GM19023 (cell line): ENCODE measurements at regions not wholly inside any gene's neighbourhood (a gene's known extent, or its start where the extent isn't known, plus 50 kb on each side); places are given as distances from the start of the nearest gene placed in this dataset.
"Not testable (repeated sequence)": the region's sequence is repeated elsewhere in the genome, so short reads cannot be mapped to it uniquely, and the experiment has no call there.

Experiments
- ATAC-seq: cut with Tn5 transposase; IDR thresholded peaks from one replicate; pipeline ENCODE4 v1.9.1; 2021; ENCODE audit warnings: mild to moderate bottlenecking, moderate library complexity; ENCODE audit not compliant: unreplicated experiment

DNA sequence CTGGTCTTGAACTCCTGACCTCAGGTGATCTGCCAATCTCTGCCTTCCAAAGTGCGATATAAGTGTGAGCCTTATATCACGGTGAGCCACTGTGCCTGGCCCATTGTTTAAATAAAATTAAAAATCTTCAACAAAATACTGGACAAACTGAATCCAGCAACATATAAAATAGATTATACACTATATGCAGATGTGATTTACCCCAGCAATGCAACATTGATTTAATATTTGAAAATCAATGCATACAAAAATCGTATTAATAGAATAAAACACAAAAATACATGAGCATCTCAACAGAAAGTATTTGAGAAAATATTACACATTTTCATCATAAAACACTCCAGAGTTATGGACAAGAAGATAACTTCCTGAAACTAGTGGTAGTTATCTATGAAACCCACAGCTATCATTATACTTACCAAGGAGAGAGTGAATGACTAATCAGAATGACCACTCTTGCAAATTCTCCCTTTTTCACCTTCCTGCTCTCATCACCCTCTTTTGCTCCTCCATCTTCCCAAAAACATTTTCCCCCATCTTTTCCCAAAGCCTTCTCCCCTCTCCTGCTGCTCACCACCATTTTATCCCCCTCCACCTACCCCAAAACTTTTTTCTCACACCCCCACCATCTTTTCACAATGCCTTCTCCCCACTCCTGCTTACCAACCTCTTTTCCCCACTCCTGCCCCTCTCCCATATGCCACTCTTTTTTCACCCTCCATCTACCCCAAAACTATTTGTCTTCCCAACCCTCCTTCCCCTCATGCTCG lies 122.1 kb upstream of the VPREB1 start:
- ATAC-seq: no peak

DNA sequence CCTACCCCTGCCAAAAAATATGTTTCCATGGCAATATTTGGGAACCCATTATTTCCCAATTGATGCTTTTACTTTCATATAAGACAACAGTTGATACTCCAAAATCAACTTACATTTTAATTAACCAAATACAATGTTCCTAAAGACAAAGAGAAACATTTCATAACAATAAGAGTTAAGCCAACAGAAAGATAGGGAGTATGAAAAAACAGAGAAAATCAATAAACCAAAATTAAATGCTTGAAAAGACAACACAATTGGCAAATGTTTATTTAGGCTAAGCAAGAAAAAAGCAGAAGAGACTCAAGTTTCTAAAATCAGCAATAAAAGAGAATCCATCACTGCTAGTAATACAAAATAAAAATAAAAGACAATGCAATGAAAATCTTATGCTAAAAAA lies 123.1 kb upstream of the VPREB1 start:
- ATAC-seq: no peak

DNA sequence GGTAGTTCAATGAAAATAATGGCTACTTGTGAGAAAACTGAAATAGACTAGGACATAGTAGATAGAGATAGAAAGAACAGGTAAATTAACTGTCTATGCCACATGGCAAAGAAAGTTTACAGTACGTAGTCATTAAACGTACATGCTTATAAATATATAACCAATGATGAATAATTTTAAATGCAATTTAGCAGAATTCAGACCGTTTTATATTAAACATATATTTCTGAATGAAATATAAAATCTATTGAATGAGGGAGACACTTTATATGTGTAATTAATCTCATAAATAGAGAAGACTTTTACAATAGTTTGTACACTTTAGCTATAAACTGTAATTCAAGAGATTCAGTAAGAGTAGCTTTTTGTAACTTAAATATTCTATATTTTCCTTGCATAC lies 124.4 kb upstream of the VPREB1 start:
- ATAC-seq: no peak

DNA sequence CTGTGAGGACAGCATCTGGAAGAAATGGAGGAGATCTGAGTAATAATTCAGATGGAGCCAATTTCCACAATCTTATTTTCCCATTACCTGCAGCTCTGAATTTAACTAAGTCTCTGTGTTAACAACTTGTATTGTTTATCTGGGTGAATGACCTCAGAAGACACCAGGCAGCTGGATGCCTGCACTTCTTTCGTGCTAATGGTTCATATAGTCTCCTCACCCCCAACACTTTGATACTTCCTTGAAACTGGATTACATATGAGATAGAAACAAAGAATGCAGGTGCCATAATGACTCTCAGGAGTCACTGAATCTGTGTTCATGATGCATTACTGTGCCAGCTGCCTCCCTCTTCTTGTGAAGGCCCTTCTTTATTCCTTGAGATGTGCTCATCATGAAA lies 125.6 kb upstream of the VPREB1 start:
- no peak for ATAC-seq

DNA sequence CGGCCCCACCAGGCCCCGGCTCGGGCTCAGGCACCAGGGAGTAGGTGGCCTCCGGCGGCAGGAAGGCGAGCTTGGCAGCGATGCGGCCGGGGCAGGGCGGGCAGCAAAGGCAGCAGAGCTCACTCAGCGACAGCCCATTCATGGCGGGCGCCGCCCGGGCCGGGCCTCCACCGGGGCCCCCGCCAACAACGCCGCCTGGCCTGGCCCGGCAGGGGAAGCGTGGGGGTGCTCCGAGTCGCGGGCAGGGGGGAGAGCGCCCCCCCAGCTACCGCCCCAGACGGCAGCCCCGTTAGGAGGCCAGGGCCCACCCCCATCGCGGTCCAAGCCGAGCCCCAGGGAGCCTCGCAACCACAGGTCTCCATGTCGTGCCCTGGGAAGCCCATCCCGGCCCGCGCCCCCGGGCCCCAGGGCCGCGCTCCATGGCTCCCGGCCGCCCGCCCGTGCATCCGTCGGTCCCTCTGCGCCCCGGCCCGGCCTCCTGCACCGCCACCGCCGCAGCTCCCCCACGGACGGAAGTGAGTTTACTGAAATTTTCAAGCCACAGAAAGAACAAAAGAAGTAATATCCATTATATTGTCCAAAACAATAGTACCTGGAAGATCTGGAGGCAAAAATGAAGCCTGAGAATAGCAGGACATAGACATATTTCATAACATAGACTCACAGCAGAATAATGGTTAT lies 126.6 kb upstream of the VPREB1 start:
- not testable (repeated sequence) for ATAC-seq

DNA sequence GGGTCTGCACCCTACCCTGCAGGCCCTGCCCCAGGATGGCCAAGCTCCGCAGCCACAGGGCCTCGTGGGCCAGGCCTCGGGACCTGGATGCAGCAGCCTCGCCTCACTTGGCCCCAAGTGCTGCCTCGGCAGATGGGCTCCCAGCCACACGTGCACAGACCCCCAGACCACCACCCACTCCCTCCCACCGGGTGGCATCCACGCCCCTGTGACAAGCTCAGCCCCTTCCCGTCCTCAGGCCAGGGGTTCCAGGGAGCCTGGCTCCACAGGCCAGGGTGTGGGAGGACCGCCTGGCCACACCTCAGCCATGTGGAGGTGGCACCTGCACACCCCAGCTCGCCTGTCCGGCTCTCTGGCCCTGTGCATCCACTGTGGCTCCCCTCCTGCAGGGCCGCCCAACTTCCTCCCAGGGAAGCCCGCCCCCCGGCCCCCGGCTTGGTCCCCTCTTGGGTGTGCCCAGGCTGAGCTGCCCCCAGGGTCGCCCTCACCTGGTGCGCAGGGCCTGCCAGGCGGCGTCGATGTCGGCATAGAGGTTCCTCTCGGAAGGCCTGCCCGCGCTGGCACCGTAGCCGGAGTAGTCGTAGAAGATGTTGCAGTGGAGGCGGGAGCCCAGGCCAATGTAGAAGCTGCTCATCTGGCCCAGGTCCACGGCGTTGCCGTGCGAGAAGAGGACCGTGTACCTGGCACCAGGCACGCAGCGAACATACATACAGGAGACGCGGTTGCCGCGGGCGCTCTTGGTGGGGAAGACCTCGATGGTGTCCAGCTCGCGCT lies 127.4 kb upstream of the VPREB1 start:
- not testable (repeated sequence) for ATAC-seq

DNA sequence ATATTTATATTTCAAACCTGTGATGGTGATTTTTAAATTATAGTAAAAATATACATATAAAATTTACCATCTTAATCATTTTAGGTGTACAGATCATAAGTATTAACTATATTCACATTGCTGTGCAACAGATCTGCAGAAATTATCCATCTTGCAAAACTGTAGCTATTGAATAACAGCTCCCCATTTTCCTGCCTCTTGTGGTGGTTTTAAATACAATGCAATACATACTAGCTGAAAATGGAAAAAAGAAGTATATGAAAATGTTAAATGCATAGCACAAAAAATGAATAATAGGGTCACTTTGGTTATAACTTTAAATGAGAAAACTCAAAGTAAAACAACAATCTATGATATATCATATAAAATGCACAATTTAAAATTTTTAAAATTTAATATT lies 130.9 kb upstream of the VPREB1 start:
- no peak for ATAC-seq

DNA sequence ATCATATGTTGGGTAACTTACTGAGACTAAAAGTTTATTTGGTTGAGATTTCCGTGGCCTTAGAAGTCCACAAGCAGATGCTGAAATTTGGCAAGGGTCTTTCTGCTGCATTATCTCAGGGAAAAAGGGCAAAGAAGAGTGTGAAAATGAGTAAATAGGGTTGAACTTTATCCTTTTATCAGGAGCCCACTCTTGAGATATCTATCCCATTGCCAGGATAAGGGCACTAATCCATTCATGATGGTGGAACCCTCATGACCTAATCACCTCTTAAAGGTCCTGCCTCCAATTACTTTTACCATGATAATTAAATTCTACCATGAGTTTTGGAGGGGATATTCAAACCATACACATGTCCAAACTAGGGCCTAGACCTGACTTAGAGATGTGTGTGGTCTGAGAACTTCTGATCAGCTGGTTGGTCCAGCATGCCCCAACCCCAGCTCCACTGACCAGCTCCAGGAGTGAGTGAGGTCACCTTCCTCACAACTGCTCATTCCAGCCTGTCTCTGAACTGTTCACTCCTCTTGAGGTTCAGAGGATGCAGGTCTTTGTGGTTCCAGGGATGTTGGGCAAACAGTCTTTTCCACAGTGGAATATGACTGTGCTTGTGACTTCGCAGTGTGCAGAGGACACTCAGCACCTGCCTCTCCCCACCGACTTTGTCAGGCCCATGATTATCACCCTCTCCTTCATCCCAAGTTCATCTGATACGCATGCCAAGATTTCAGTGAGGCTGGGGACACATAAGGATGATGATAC lies 130.1 kb upstream of the TOP3B start:
- no peak for ATAC-seq

DNA sequence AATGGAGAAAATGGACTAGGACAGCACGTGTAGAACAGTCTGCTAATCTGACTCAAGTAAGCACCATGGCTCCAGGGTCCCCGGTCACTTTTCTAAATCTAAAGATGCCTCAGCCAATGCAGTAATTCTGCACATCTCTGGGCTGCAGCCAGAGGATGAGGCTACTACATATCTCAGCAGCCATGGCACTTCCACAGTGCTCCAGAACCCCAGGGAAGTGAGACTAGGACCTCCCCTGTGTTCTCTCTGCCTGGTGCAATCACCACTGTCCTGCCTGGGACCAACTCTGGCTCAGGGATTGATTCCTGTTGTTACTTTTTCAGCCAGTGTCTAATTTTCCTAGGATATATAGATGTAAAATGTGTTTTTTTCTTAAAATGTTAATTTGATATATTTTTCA lies 129.4 kb upstream of the TOP3B start:
- ATAC-seq: no peak

DNA sequence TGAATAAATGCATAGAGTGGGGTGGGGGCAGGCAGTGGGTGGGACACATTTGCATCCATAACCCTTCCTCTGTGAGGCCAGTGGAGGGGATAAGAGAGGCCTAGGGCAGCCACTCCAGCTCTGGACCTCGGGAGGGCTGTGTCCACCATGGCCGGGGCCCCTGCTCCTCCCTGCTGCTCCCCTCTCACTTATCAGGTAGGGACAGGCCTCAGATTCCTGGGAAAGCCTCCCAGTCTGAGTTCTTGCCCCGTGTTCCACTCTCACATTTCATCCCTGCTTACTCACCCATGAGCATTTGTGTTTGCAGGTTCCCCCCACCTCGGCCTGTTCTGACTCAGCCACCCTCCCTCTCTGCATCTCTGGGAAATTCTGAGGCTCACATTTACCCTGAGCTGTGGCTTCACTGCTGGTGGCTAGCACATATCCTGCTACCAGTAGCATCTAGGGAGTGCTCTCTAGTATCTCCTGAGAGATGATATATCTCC lies 128.7 kb upstream of the TOP3B start:
- peak; percentile 61 for ATAC-seq

DNA sequence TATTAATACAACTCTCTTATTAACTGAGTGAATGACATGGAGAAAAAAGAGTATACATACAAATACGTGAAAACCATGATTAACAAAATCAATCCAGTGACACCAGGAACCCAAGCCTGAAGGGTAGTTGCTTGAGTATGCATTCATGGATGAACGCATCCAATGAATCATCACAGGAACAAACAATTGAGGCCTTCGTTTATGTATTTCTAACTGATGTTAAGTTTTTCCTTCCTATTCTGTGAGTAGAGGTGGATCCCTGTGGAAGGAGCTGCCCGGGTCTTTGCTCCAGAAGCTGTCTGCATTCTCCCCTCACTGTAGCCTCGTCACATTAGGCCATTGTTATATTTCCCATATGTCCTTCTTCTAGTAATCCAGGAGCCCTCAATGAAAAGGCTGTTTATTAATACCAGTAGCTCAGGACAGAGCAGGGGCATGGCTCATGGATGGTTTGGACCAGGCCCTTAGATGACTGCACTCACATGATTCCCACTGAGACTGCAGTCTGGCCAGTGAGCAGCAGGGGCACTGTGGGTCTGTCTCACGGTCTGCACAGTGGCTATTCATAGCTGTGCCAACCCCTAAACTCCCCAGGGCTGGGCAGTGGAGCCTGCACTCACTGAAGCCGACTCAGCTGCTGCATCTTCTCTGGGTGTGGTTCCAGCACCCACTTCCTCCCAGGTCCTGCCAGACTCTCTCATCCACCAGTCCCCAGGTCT lies 128.1 kb upstream of the TOP3B start:
- ATAC-seq: peak; percentile 90

DNA sequence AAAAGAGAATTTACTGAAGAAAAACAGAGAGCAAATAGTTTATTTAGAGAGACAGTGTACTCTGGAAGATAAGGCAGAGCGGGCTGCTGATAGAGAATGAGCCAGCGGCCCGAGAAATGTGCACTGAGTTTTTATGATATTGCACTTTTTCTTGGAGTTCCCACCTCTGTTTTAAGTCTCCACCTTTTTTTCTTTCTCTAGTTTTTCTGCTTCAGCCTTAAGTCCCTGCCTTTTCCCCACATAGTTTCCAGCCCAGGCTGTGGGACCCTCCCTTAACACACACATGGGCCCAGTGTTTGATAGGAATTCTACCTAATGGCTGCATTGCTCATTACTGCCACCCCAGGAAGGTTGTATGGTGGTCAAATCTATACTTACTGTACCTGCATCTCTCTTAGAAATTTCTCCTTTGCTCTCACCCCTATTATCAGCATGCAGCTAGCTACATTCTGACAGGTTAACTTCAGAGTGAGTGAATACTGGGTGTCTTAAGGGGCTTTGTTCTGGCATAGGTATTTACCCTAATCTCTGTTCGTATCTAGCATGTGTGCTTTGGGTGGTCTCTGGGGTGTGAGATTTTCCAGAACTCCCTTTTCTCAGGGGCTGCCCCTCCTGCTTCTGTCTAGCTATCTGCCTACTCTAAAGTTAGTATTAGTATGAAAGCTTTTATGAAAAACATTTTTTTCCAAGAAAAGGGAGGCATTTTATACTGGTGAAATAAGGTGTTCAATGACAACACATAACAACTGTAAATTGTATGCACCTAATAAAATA lies 127.3 kb upstream of the TOP3B start:
- ATAC-seq: no peak

DNA sequence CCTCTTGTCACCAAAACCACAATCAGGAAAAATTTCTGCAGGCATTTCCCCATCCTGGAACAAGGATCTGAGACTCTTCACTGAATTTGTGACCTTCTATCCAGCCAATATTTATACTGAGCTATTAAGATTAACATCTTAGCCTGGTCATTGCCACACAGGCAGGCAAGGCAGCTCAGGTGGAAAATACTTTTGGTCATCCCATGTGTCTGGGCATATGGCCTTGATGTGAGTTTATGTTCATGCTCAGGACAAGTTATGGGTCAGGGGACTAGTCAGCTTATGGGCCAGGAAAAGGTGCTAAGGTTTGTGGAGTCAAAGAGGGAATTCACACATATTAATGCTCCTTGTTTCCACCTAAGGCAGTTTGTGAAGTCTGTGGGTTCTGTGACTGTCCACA lies 124.3 kb upstream of the TOP3B start:
- ATAC-seq: no peak

DNA sequence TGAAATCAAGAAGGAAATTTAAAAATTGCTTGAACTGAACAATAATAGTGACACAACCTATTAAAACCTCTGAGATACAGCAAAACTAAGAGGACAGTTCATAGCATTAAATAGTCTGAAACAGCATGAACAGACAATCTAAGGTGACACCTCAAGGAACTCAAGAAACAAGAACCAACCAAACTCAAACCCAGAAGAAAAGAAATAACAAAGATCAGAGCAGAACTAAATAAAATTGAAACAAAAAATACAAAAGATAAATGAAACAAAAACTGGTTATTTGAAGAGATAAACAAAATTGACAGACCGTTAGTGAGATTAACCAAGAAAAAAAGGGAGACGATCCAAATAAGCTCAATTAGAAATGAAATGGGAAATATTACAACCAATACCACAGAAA lies 122.8 kb upstream of the TOP3B start:
- no peak for ATAC-seq

DNA sequence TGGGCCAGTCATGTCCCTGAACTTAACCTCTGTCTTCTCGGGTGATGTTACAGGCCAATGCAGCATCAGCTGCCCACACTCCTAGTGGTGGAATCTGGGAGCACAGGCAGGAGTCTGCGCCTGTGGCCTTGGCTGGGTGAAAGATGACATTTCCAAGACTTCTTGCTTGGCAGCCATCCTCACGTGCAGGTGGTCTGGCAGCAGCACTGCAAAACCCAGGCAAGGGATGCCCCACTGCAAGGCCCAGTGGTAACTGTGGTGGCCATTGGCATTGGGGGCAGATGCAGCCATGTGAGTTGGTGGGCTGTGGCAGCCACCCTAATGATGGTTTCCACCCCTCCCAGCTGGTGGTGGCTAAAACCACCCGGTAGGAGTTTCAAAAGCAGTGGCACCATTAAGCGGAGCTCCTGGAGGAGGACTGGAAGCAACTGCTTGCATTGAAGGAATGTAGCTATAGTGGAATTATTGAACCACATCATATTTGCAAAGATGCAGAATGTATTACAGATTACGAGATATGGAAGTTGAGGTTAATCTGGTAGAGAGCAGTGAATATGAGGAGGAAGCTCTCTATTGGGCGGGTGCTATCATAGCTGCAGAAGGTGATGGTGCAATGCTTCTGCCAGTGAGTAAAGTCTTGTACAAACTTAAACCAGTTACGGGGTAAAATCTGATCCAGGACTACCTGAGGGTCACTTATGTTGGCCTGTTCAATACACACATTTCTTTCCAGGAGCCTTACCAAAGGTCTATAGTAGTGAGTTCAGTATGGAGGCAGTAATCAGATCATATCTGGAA lies 120.7 kb upstream of the TOP3B start:
- no peak for ATAC-seq

DNA sequence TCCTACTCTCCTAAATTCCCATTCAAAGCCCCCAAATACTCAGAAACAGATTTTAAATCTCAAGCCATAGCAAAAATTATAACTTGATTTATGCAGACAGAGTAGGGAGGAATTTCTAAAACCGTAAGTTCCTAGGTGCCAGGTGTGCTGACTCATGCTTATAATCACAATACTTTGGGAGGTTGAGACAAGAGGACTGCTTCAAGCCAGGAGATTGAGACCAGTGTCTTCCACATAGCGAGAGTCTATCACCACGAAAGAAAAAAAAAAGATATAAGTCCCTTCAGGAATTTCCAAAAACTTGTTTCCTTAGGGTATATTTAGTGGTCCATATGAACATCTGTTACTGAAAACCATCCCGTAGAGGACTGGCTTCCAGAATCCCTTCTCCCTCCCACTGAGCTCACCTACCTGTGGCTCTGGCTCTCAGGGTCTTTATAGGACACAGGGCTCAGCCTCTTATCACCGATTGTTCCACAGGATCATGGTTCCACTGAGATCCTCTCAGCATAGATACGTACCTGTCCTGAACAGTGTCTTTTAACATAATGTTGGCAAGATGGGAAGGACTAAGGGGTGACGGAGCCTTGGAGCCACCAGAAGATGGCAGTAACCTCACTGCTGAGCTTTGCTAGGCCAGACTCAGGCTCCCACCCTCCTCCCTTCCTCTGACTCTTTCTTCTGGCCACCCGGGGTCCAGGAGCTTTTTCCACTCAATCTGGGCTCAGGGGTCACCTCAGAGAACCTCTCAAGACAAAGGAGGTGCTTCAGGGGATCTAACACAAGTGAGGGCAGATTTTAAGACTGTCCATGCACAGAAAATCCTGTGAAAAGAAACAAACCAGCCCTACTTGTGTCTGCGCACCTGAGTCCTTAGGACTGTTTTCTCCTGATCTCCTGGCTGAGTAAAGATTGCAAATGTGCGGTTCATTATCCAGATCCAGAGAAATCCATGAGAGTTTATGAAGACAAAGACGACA lies 117.5 kb upstream of the TOP3B start:
- ATAC-seq: no peak

DNA sequence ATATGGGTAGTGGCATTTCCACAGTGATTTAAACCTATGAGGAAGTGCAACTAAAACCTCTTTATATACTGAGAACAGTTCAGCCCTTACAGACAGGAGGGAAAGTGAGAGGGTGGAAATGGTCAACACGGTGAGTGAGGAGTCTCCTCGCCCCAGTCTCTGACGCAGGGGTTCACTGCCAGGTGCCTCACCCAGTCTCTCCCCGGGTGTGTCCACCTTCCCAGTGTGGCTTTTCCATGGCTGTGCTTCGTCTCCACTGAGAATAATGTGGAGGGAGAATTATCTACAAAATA lies 116.6 kb upstream of the TOP3B start:
- ATAC-seq: no peak
